ENCODE measurements at regions not wholly inside any gene's neighbourhood (a gene's known extent, or its start where the extent isn't known, plus 50 kb on each side); places are given as distances from the start of the nearest gene placed in this dataset.

- no peaks in the 10 kb centered on the region for H3K4me1 ChIP-seq (ENCODE audit: control extremely low read depth in 1 of 4, control insufficient read depth in 4 of 4, insufficient read depth in 4 of 4, low read length in 3 of 4)
- H3K27ac ChIP-seq (ENCODE audit: insufficient read depth in 1 of 2, low read depth in 1 of 2, low read length in 2 of 2, poor library complexity in 1 of 2, severe bottlenecking in 2 of 2), result no peak overlapping the region
- WGBS (ENCODE audit: insufficient coverage), result 82% methylated on average over 5 of the region's 9 CpGs
- no peak overlapping the region for H3K4me3 ChIP-seq (ENCODE audit: control insufficient read depth in 1 of 7, extremely low read depth in 1 of 7, insufficient read depth in 4 of 7, low read depth in 2 of 7, low read length in 6 of 7)
- H3K9me3 ChIP-seq (ENCODE audit: control extremely low read depth in 1 of 5, control insufficient read depth in 4 of 5, insufficient read depth in 2 of 5, low read depth in 1 of 5, low read length in 4 of 5), result no peaks in the 10 kb centered on the region
- ChIA-PET POLR2A (no interaction called here), CTCF (interaction anchor here (0.8 to 2.6 kb wide), 5 partner anchors 8 to 1187 kb away, joined by 3 to 6 read pairs (median 3); no protein-coding TSS in a partner anchor)
- H3K36me3 ChIP-seq (ENCODE audit: control insufficient read depth in 4 of 4, insufficient read depth in 4 of 4, low read length in 3 of 4), result no peaks in the 10 kb centered on the region
- DNase-seq, result peak; percentile 56 to 73 (median 70)
- peaks cover 0 to 3% (median 0%) of the 10 kb centered on the region in 5 experiments for H3K27me3 ChIP-seq (replicated peaks in 2 of 5; ENCODE audit: control insufficient read depth in 4 of 5, insufficient read depth in 5 of 5, low read length in 4 of 5)
Observed at GRCh38 chr10:44857363-44858016, 53.6 kb upstream of the TMEM72 start.

DNA sequence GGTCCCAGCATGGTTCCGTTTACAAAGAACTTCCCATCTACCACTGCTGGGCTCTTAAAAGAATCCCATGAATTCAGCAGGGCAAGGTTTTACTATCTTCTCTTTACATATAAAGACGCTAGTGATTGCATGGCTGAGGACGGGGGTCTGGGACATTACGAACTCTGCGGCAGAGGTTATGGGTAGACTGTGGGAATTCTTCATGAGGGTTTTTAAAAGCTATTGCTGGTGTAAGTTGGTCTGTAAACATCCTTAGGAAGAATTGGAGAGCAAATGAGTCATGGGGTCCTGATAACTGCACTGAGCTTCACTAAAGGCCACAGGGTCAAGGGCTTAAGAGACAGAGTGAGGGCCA, 53.1 kb upstream of the TMEM72 start:
- ChIA-PET CTCF (interaction anchor here (0.7 to 2.6 kb wide), 7 partner anchors 9 to 1188 kb away, joined by 3 to 6 read pairs (median 3); no protein-coding TSS in a partner anchor), POLR2A (no interaction called here)
- H3K27me3 ChIP-seq (replicated peaks in 2 of 5; ENCODE audit: control insufficient read depth in 4 of 5, insufficient read depth in 5 of 5, low read length in 4 of 5), result peaks cover 0 to 5% (median 0%) of the 10 kb centered on the region in 5 experiments
- WGBS (ENCODE audit: insufficient coverage), result 75% methylated on average over 5 of the region's 5 CpGs
- H3K9me3 ChIP-seq (ENCODE audit: control extremely low read depth in 1 of 5, control insufficient read depth in 4 of 5, insufficient read depth in 2 of 5, low read depth in 1 of 5, low read length in 4 of 5), result no peaks in the 10 kb centered on the region
- no peak for DNase-seq
- H3K4me3 ChIP-seq (ENCODE audit: control insufficient read depth in 1 of 7, extremely low read depth in 1 of 7, insufficient read depth in 4 of 7, low read depth in 2 of 7, low read length in 6 of 7), result no peak overlapping the region
- no peaks in the 10 kb centered on the region for H3K4me1 ChIP-seq (ENCODE audit: control extremely low read depth in 1 of 4, control insufficient read depth in 4 of 4, insufficient read depth in 4 of 4, low read length in 3 of 4)
- H3K27ac ChIP-seq (ENCODE audit: insufficient read depth in 1 of 2, low read depth in 1 of 2, low read length in 2 of 2, poor library complexity in 1 of 2, severe bottlenecking in 2 of 2), result no peak overlapping the region
- H3K36me3 ChIP-seq (ENCODE audit: control insufficient read depth in 4 of 4, insufficient read depth in 4 of 4, low read length in 3 of 4), result no peaks in the 10 kb centered on the region

- ChIA-PET POLR2A (no interaction called here), CTCF (interaction anchor here (0.9 to 2.8 kb wide), 5 partner anchors 10 to 1189 kb away, joined by 3 to 7 read pairs (median 5); no protein-coding TSS in a partner anchor)
- peaks cover 0 to 15% (median 2%) of the 10 kb centered on the region in 5 experiments for H3K27me3 ChIP-seq (replicated peaks in 2 of 5; ENCODE audit: control insufficient read depth in 4 of 5, insufficient read depth in 5 of 5, low read length in 4 of 5)
- no peak overlapping the region for H3K27ac ChIP-seq (ENCODE audit: insufficient read depth in 1 of 2, low read depth in 1 of 2, low read length in 2 of 2, poor library complexity in 1 of 2, severe bottlenecking in 2 of 2)
- H3K4me1 ChIP-seq (ENCODE audit: control extremely low read depth in 1 of 4, control insufficient read depth in 4 of 4, insufficient read depth in 4 of 4, low read length in 3 of 4), result peaks cover 0 to 9% (median under 1%) of the 10 kb centered on the region in 4 experiments
- H3K4me3 ChIP-seq (ENCODE audit: control insufficient read depth in 1 of 7, extremely low read depth in 1 of 7, insufficient read depth in 4 of 7, low read depth in 2 of 7, low read length in 6 of 7), result no peak overlapping the region
- H3K36me3 ChIP-seq (ENCODE audit: control insufficient read depth in 4 of 4, insufficient read depth in 4 of 4, low read length in 3 of 4), result no peaks in the 10 kb centered on the region
- H3K9me3 ChIP-seq (ENCODE audit: control extremely low read depth in 1 of 5, control insufficient read depth in 4 of 5, insufficient read depth in 2 of 5, low read depth in 1 of 5, low read length in 4 of 5), result no peaks in the 10 kb centered on the region
- no peak for DNase-seq
Observed at GRCh38 chr10:44858988-44859387, 52.1 kb upstream of the TMEM72 start.

GRCh38 chr10:44859546-44860285, 51.4 kb upstream of the TMEM72 start:
- Histone ChIP-seq H3K36me3 (ENCODE audit: control insufficient read depth in 4 of 4, insufficient read depth in 4 of 4, low read length in 3 of 4) (no peaks in the 10 kb centered on the region), H3K27ac (ENCODE audit: insufficient read depth in 1 of 2, low read depth in 1 of 2, low read length in 2 of 2, poor library complexity in 1 of 2, severe bottlenecking in 2 of 2) (no peak overlapping the region), H3K27me3 (replicated peaks in 2 of 5; ENCODE audit: control insufficient read depth in 4 of 5, insufficient read depth in 5 of 5, low read length in 4 of 5) (peaks cover 0 to 19% (median 2%) of the 10 kb centered on the region in 5 experiments), H3K4me3 (ENCODE audit: control insufficient read depth in 1 of 7, extremely low read depth in 1 of 7, insufficient read depth in 4 of 7, low read depth in 2 of 7, low read length in 6 of 7) (no peak overlapping the region), H3K4me1 (ENCODE audit: control extremely low read depth in 1 of 4, control insufficient read depth in 4 of 4, insufficient read depth in 4 of 4, low read length in 3 of 4) (peaks cover 0 to 16% (median 6%) of the 10 kb centered on the region in 4 experiments), H3K9me3 (ENCODE audit: control extremely low read depth in 1 of 5, control insufficient read depth in 4 of 5, insufficient read depth in 2 of 5, low read depth in 1 of 5, low read length in 4 of 5) (no peaks in the 10 kb centered on the region)
- no peak for DNase-seq
- 97% methylated on average over 8 of the region's 13 CpGs for WGBS (ENCODE audit: insufficient coverage)
- CTCF ChIA-PET, result interaction anchor here (0.8 to 2.8 kb wide), 3 partner anchors 9 to 467 kb away, joined by 3 to 7 read pairs (median 6); no protein-coding TSS in a partner anchor
- POLR2A ChIA-PET, result no interaction called here

DNA sequence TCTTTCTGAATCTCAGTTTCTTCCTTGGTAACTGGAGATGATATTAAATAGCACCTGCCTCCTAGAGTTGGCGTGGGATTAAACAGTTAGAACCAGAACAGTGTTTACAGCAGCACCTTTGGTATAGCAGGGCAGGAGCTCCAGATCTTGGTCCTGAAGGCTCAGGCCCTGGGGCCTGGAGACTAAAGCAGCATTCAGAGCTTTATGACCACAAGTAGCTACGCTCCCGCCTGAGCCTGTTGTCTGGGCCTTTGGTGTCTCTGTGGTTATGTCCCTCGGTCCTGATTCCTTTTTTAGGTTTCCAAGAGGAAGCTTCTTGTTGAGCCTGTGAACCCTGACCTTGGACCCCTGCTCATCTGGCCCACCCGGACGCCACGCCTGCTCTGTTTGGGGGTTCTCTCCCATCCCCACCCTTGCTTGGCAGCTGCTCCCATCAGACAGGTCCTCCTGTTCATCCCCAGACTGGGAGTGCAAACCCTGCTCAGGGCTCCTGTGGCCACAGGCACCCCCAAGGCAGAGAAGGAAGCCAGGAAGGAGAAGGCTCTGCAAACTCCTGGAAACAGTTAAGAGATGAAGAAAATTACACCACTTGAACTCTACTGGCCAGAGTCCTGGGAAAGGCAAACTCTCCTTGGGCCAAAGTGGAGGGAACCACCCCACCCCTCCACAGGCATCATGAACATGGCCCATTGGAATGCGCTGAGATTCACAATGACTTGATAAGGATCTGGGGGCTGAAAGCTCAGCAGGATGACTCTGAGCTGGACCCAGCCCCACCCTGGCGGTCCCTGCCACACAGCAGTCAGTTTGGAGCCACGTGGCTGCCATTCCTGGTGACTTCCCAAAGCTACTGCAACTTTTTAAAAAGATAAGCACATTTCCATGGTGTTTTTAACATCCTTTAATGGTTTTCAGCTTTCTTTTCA, 50.1 kb upstream of the TMEM72 start:
- peaks cover 0 to 23% (median 11%) of the 10 kb centered on the region in 4 experiments for H3K4me1 ChIP-seq (ENCODE audit: control extremely low read depth in 1 of 4, control insufficient read depth in 4 of 4, insufficient read depth in 4 of 4, low read length in 3 of 4)
- no peak overlapping the region for H3K27ac ChIP-seq (ENCODE audit: insufficient read depth in 1 of 2, low read depth in 1 of 2, low read length in 2 of 2, poor library complexity in 1 of 2, severe bottlenecking in 2 of 2)

More for the DNA sequence above, 50.1 kb upstream of the TMEM72 start:
- Histone ChIP-seq H3K27me3 (replicated peaks in 2 of 5; ENCODE audit: control insufficient read depth in 4 of 5, insufficient read depth in 5 of 5, low read length in 4 of 5) (peaks cover 0 to 21% (median 2%) of the 10 kb centered on the region in 5 experiments), H3K36me3 (ENCODE audit: control insufficient read depth in 4 of 4, insufficient read depth in 4 of 4, low read length in 3 of 4) (no peaks in the 10 kb centered on the region), H3K9me3 (ENCODE audit: control extremely low read depth in 1 of 5, control insufficient read depth in 4 of 5, insufficient read depth in 2 of 5, low read depth in 1 of 5, low read length in 4 of 5) (no peaks in the 10 kb centered on the region), H3K4me3 (ENCODE audit: control insufficient read depth in 1 of 7, extremely low read depth in 1 of 7, insufficient read depth in 4 of 7, low read depth in 2 of 7, low read length in 6 of 7) (no peak overlapping the region)
- DNase-seq, result no peak
- POLR2A ChIA-PET, result no interaction called here
- WGBS (ENCODE audit: insufficient coverage), result 97% methylated on average over 5 of the region's 10 CpGs
- CTCF ChIA-PET, result interaction anchor here (0.8 to 2.8 kb wide), 6 partner anchors 8 to 469 kb away, joined by 3 to 7 read pairs (median 4); no protein-coding TSS in a partner anchor
